Activated naive CD4-positive, alpha-beta T cell treated with anti-CD3 and anti-CD28 coated beads, Interleukin-2, amount 50 U/mL, for 24 hours (primary cell): ENCODE measurements at regions not wholly inside any gene's neighbourhood (a gene's known extent, or its start where the extent isn't known, plus 50 kb on each side); places are given as distances from the start of the nearest gene placed in this dataset.

Experiments
- H3K27ac Mint-ChIP-seq: one replicate; pipeline ENCODE4 v1.8.0; 2021; ENCODE audit warnings: mild to moderate bottlenecking, mixed read lengths
- H3K27me3 Mint-ChIP-seq: one replicate; pipeline ENCODE4 v1.8.0; 2021; ENCODE audit warnings: mixed read lengths
- H3K36me3 Mint-ChIP-seq: one replicate; pipeline ENCODE4 v1.8.0; 2021; ENCODE audit warnings: mixed read lengths
- H3K4me1 Mint-ChIP-seq: one replicate; pipeline ENCODE4 v1.8.0; 2021; ENCODE audit warnings: mixed read lengths
- H3K4me3 Mint-ChIP-seq: one replicate; pipeline ENCODE4 v1.8.0; 2021; ENCODE audit warnings: mild to moderate bottlenecking, mixed read lengths
- H3K9me3 Mint-ChIP-seq: one replicate; pipeline ENCODE4 v1.8.0; 2021; ENCODE audit warnings: mixed read lengths

GRCh38 chr6:169838346-169839028 is 87.1 kb downstream of the ERMARD start:
- Mint-ChIP-seq H3K4me1 (no peaks in the 10 kb centered on the region), H3K4me3 (no peak overlapping the region), H3K9me3 (no peaks in the 10 kb centered on the region), H3K27ac (no peak overlapping the region), H3K27me3 (peaks cover 8% of the 10 kb centered on the region), H3K36me3 (no peaks in the 10 kb centered on the region)

GRCh38 chr6:169837529-169838250 is 86.3 kb downstream of the ERMARD start:
- Mint-ChIP-seq H3K27me3 (peaks cover 11% of the 10 kb centered on the region), H3K36me3 (no peaks in the 10 kb centered on the region), H3K4me1 (no peaks in the 10 kb centered on the region)

GRCh38 chr6:169833258-169833794 is 81.9 kb downstream of the ERMARD start:
- H3K36me3 Mint-ChIP-seq = no peaks in the 10 kb centered on the region
- peaks cover 17% of the 10 kb centered on the region for H3K27me3 Mint-ChIP-seq
- H3K9me3 Mint-ChIP-seq = no peaks in the 10 kb centered on the region
- H3K27ac Mint-ChIP-seq = no peak overlapping the region
- no peak overlapping the region for H3K4me3 Mint-ChIP-seq
- peaks cover 4% of the 10 kb centered on the region for H3K4me1 Mint-ChIP-seq

More at GRCh38 chr6:169837529-169838250, 86.3 kb downstream of the ERMARD start:
- Mint-ChIP-seq H3K4me3 (no peak overlapping the region), H3K9me3 (no peaks in the 10 kb centered on the region), H3K27ac (no peak overlapping the region)

GRCh38 chr6:169832247-169832948 is 81.0 kb downstream of the ERMARD start:
- Mint-ChIP-seq H3K4me3 (no peak overlapping the region), H3K4me1 (peaks cover 4% of the 10 kb centered on the region), H3K27me3 (peaks cover 16% of the 10 kb centered on the region), H3K9me3 (no peaks in the 10 kb centered on the region), H3K27ac (no peak overlapping the region), H3K36me3 (peaks cover 2% of the 10 kb centered on the region)

DNA sequence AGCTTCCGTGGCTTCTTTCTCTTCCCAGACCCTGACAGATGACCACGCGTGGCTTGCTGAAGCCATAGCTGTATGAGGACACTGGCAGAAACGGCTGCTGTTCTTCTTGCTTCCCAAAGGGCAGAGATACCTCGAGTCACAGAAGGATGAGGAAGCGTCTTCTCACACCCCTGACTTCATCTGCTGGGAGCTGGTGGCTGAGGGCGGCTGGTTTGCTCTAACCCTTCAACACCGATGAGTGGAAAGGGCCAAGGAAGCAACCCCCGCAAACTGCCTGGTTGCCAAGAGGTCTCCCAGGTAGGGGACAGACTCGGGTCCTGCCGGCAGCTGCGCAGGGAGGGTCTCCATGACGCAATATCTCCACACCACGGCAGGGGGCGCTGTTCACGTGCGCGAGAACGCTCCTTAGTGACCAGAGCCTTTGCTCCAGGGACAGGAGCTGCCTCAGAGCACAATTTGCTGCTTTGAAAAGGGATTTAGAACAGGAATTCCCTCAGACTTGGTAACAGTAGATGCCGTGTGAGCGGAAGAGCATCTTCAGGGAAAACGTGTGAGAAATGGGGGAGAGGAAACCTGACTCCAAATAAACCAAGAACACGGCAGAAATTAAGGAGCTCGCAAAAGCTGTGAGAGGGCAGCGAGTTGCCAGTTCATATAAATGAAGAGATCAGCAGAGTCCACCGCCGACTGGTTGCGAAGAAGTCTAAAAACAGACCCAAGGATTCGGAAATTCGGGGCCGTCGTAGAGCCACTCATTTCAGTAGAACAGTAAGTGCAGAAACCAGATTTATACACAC is 80.2 kb downstream of the ERMARD start:
- Mint-ChIP-seq H3K4me3 (no peak overlapping the region), H3K27me3 (peaks cover 14% of the 10 kb centered on the region), H3K9me3 (no peaks in the 10 kb centered on the region), H3K27ac (peak overlapping the region; percentile 25), H3K36me3 (peaks cover 2% of the 10 kb centered on the region), H3K4me1 (peaks cover 4% of the 10 kb centered on the region)
